ENCODE measurements at regions not wholly inside any gene's neighbourhood (a gene's known extent, or its start where the extent isn't known, plus 50 kb on each side); places are given as distances from the start of the nearest gene placed in this dataset.

DNA sequence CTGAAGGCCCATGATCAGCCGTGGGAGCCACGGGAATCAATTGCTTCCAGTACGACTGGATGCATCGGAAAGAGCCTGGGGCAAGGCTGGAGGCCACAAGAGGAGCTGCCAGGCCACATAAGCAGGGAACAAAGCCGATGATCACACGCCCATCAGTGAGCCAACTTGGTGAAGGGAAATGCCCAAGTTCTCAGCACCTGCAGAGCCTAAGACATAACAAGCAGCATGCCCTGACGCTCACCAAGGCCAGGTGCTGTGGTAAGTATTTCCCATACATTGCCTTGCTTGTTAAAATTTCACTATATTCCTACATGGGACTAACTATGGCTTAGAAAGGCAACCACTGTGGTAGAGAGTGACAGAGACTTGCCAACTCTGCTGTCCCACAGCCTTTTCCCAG lies 555.9 kb downstream of the BCL11B start:
- H3K4me3 ChIP-seq (ENCODE audit: low read depth, low read length) = no peak overlapping the region
- DNase-seq (ENCODE audit: low read depth) = no peak
- TF ChIP-seq, protein P1, sequence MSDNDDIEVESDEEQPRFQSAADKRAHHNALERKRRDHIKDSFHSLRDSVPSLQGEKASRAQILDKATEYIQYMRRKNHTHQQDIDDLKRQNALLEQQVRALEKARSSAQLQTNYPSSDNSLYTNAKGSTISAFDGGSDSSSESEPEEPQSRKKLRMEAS (IDR thresholded peaks at IDR 0.05; ENCODE audit: low read depth, low read length) = no peak
- TF ChIP-seq POLR2A (IDR thresholded peaks at IDR 0.05; ENCODE audit: extremely low read depth, insufficient read length) (no peak), MYC (IDR thresholded peaks at IDR 0.05; ENCODE audit: low read depth, low read length) (no peak)
- TF ChIP-seq, protein P2, sequence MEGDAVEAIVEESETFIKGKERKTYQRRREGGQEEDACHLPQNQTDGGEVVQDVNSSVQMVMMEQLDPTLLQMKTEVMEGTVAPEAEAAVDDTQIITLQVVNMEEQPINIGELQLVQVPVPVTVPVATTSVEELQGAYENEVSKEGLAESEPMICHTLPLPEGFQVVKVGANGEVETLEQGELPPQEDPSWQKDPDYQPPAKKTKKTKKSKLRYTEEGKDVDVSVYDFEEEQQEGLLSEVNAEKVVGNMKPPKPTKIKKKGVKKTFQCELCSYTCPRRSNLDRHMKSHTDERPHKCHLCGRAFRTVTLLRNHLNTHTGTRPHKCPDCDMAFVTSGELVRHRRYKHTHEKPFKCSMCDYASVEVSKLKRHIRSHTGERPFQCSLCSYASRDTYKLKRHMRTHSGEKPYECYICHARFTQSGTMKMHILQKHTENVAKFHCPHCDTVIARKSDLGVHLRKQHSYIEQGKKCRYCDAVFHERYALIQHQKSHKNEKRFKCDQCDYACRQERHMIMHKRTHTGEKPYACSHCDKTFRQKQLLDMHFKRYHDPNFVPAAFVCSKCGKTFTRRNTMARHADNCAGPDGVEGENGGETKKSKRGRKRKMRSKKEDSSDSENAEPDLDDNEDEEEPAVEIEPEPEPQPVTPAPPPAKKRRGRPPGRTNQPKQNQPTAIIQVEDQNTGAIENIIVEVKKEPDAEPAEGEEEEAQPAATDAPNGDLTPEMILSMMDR (IDR thresholded peaks at IDR 0.05; ENCODE audit: low read depth, low read length) = no peak

DNA sequence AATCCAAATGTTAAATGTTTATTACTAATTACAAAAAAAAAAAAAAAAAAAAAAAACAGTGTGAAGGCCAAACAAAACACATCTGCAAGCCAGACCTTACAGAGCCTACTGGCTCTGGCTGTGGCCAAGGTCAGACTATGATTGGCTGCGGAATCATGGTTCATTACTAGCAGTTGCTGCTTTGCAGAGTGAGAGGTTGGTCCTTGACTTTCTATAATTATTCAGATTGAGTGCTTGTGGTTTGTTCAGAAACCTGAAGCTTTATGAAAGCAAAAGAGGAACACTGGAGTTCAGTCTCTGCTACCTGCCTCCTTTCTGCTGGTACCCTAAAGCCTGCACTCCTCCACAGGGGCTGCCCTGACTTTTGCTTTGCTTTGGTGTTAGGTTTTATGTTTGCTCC lies 550.9 kb downstream of the BCL11B start:
- TF ChIP-seq, protein P2 (IDR thresholded peaks at IDR 0.05; ENCODE audit: low read depth, low read length) = no peak
- TF ChIP-seq POLR2A (IDR thresholded peaks at IDR 0.05; ENCODE audit: extremely low read depth, insufficient read length) (no peak), MYC (IDR thresholded peaks at IDR 0.05; ENCODE audit: low read depth, low read length) (no peak)
- TF ChIP-seq, protein P1 (IDR thresholded peaks at IDR 0.05; ENCODE audit: low read depth, low read length) = no peak
- H3K4me3 ChIP-seq (ENCODE audit: low read depth, low read length) = no peak overlapping the region
- DNase-seq (ENCODE audit: low read depth) = no peak

DNA sequence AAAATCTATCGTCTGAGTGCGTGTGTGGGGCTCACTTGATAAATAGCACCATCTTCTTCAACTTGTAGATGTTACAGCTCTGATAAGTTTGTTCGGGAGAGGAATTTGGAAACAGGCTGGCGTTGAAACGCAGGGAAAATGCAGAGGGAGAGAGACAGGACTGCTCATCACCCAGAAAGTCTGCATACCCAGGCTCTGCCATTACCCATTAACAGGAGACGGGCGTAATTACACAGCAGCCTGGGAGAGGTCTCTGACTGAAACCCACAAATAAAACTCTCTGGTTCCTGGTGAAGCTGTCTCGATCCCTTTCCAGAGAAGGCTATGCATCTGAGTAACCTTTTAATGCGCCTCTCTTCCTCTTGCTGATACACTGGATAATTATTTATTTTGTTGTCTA lies 547.3 kb downstream of the BCL11B start:
- no peak for DNase-seq (ENCODE audit: low read depth)
- TF ChIP-seq POLR2A (IDR thresholded peaks at IDR 0.05; ENCODE audit: extremely low read depth, insufficient read length) (no peak), MYC (IDR thresholded peaks at IDR 0.05; ENCODE audit: low read depth, low read length) (no peak)
- TF ChIP-seq, protein P1 (IDR thresholded peaks at IDR 0.05; ENCODE audit: low read depth, low read length) = no peak
- TF ChIP-seq, protein P2 (IDR thresholded peaks at IDR 0.05; ENCODE audit: low read depth, low read length) = no peak
- no peak overlapping the region for H3K4me3 ChIP-seq (ENCODE audit: low read depth, low read length)

DNA sequence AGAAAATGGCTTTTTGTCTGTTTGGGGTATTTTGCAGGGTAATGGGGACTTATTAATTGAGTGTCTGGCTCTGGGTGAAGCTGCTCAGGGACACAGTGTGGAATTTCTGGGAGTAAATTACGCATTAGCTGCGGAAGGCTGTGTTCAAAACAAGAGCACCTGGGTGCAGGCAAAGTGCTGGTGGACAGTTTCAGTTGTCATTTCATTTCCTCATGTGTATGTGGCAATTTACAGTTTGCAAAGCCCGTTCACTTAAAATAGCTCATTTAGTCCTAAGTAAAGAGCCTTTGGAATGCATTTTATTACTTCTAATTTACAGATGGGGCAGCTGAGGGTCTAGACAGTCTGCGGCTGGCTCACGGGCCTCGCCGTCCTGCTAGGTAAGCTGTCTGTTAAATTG lies 546.8 kb downstream of the BCL11B start:
- TF ChIP-seq, protein P2 (IDR thresholded peaks at IDR 0.05; ENCODE audit: low read depth, low read length) = no peak
- TF ChIP-seq MYC (IDR thresholded peaks at IDR 0.05; ENCODE audit: low read depth, low read length) = no peak
- TF ChIP-seq, protein P1 (IDR thresholded peaks at IDR 0.05; ENCODE audit: low read depth, low read length) = no peak
- no peak for TF ChIP-seq POLR2A (IDR thresholded peaks at IDR 0.05; ENCODE audit: extremely low read depth, insufficient read length)
- no peak for DNase-seq (ENCODE audit: low read depth)
- no peak overlapping the region for H3K4me3 ChIP-seq (ENCODE audit: low read depth, low read length)

DNA sequence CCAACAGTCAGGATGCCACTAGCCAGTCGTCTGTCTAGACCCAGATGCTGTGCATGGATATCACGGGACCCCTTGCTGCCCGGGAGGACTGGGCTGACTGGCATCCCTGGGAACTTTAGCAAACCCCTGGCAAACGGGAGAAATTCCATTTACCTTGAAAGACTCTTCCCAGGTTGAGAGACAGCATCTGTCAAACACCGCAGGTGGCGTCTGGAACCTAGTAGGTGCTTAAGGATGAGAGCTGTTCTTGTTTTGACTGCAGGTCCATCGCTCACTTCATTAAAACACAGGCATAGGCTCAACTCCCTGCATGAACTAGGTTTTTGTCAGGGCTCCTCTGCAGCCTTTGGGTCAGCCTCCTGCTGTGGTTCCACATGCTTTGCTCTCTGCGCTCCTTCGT lies 546.3 kb downstream of the BCL11B start:
- TF ChIP-seq POLR2A (IDR thresholded peaks at IDR 0.05; ENCODE audit: extremely low read depth, insufficient read length) (no peak), MYC (IDR thresholded peaks at IDR 0.05; ENCODE audit: low read depth, low read length) (no peak)
- TF ChIP-seq, protein P1 (IDR thresholded peaks at IDR 0.05; ENCODE audit: low read depth, low read length) = no peak
- TF ChIP-seq, protein P2 (IDR thresholded peaks at IDR 0.05; ENCODE audit: low read depth, low read length) = no peak
- no peak for DNase-seq (ENCODE audit: low read depth)
- H3K4me3 ChIP-seq (ENCODE audit: low read depth, low read length) = no peak overlapping the region

Data from NB4 (cell line).